ENCODE measurements at regions not wholly inside any gene's neighbourhood (a gene's known extent, or its start where the extent isn't known, plus 50 kb on each side); places are given as distances from the start of the nearest gene placed in this dataset.

DNA sequence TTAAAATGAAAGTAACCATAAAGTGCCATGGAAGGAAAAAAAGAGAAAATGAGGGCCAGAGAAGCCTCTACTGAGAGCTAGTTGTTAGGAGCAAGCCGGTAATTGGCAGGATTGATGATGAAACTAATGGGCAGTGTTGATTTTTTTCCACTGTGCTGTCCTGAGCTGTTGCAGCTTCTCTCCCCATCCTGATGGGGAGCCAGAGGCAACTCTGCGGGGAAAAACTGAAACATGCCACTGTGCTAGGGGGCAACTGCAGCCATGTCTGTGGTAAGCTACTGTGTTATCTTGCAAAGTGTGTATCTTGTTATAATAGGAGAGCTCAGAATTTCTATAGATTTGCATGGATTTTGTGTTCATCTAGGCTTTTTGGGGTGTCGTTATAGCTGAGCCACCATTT, 487.9 kb downstream of the STK39 start (continued):
- TF ChIP-seq, protein P1, sequence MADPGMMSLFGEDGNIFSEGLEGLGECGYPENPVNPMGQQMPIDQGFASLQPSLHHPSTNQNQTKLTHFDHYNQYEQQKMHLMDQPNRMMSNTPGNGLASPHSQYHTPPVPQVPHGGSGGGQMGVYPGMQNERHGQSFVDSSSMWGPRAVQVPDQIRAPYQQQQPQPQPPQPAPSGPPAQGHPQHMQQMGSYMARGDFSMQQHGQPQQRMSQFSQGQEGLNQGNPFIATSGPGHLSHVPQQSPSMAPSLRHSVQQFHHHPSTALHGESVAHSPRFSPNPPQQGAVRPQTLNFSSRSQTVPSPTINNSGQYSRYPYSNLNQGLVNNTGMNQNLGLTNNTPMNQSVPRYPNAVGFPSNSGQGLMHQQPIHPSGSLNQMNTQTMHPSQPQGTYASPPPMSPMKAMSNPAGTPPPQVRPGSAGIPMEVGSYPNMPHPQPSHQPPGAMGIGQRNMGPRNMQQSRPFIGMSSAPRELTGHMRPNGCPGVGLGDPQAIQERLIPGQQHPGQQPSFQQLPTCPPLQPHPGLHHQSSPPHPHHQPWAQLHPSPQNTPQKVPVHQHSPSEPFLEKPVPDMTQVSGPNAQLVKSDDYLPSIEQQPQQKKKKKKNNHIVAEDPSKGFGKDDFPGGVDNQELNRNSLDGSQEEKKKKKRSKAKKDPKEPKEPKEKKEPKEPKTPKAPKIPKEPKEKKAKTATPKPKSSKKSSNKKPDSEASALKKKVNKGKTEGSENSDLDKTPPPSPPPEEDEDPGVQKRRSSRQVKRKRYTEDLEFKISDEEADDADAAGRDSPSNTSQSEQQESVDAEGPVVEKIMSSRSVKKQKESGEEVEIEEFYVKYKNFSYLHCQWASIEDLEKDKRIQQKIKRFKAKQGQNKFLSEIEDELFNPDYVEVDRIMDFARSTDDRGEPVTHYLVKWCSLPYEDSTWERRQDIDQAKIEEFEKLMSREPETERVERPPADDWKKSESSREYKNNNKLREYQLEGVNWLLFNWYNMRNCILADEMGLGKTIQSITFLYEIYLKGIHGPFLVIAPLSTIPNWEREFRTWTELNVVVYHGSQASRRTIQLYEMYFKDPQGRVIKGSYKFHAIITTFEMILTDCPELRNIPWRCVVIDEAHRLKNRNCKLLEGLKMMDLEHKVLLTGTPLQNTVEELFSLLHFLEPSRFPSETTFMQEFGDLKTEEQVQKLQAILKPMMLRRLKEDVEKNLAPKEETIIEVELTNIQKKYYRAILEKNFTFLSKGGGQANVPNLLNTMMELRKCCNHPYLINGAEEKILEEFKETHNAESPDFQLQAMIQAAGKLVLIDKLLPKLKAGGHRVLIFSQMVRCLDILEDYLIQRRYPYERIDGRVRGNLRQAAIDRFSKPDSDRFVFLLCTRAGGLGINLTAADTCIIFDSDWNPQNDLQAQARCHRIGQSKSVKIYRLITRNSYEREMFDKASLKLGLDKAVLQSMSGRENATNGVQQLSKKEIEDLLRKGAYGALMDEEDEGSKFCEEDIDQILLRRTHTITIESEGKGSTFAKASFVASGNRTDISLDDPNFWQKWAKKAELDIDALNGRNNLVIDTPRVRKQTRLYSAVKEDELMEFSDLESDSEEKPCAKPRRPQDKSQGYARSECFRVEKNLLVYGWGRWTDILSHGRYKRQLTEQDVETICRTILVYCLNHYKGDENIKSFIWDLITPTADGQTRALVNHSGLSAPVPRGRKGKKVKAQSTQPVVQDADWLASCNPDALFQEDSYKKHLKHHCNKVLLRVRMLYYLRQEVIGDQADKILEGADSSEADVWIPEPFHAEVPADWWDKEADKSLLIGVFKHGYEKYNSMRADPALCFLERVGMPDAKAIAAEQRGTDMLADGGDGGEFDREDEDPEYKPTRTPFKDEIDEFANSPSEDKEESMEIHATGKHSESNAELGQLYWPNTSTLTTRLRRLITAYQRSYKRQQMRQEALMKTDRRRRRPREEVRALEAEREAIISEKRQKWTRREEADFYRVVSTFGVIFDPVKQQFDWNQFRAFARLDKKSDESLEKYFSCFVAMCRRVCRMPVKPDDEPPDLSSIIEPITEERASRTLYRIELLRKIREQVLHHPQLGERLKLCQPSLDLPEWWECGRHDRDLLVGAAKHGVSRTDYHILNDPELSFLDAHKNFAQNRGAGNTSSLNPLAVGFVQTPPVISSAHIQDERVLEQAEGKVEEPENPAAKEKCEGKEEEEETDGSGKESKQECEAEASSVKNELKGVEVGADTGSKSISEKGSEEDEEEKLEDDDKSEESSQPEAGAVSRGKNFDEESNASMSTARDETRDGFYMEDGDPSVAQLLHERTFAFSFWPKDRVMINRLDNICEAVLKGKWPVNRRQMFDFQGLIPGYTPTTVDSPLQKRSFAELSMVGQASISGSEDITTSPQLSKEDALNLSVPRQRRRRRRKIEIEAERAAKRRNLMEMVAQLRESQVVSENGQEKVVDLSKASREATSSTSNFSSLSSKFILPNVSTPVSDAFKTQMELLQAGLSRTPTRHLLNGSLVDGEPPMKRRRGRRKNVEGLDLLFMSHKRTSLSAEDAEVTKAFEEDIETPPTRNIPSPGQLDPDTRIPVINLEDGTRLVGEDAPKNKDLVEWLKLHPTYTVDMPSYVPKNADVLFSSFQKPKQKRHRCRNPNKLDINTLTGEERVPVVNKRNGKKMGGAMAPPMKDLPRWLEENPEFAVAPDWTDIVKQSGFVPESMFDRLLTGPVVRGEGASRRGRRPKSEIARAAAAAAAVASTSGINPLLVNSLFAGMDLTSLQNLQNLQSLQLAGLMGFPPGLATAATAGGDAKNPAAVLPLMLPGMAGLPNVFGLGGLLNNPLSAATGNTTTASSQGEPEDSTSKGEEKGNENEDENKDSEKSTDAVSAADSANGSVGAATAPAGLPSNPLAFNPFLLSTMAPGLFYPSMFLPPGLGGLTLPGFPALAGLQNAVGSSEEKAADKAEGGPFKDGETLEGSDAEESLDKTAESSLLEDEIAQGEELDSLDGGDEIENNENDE (IDR thresholded peaks at IDR 0.05; ENCODE audit: insufficient replicate concordance, low read length): no peak
- no peak for TF ChIP-seq POLR2A (IDR thresholded peaks at IDR 0.05; ENCODE audit: control extremely low read depth in 1 of 2, low read depth in 2 of 2, low read length in 2 of 2)
- TF ChIP-seq HDAC6 (IDR thresholded peaks at IDR 0.05; ENCODE audit: low read depth, low read length): no peak
